HEK293T (cell line): ENCODE measurements at regions not wholly inside any gene's neighbourhood (a gene's known extent, or its start where the extent isn't known, plus 50 kb on each side); places are given as distances from the start of the nearest gene placed in this dataset.

Experiments
- CTCF ChIA-PET: fragments of 350-600 bp; formaldehyde crosslinking; extraction: SDS; loops from one replicate; lab custom pipeline; 2021; ENCODE audit warnings: antibody characterized with exemption, inconsistent platforms; lab: Yijun Ruan, JAX
- POLR2A ChIA-PET: fragments of 350-600 bp; formaldehyde crosslinking; extraction: SDS; loops from one replicate; lab custom pipeline; 2020; ENCODE audit warnings: antibody characterized with exemption, inconsistent platforms; lab: Yijun Ruan, JAX
- DNase-seq: peaks from one replicate; pipeline ENCODE4 v3.0.0; 2012; ENCODE audit warnings: mixed read lengths; ENCODE audit errors: extremely low spot score
- ARNT ChIP-seq: fragments of 450-650 bp; IDR thresholded peaks from 2 replicates; pipeline ENCODE4 v1.6.1; 2017; ENCODE audit warnings: mild to moderate bottlenecking
- BHLHE40 ChIP-seq: fragments of 450-650 bp; IDR thresholded peaks from 2 replicates; pipeline ENCODE4 v1.6.1; 2016; ENCODE audit warnings: mild to moderate bottlenecking, moderate library complexity, borderline replicate concordance
- CTBP1 ChIP-seq: fragments of 450-650 bp; IDR thresholded peaks from 2 replicates; pipeline ENCODE4 v1.6.1; 2016; ENCODE audit warnings: borderline replicate concordance
- ELF4 ChIP-seq: fragments of 450-650 bp; IDR thresholded peaks from 2 replicates; pipeline ENCODE4 v1.6.1; 2017; ENCODE audit warnings: antibody characterized with exemption
- FOXA1 ChIP-seq: fragments of 450-650 bp; IDR thresholded peaks from 2 replicates; pipeline ENCODE4 v1.6.1; 2016; ENCODE audit warnings: mild to moderate bottlenecking
- FOXK2 ChIP-seq: fragments of 450-650 bp; IDR thresholded peaks from 2 replicates; pipeline ENCODE4 v1.6.1; 2016; ENCODE audit warnings: mild to moderate bottlenecking
- FOXM1 ChIP-seq: fragments of 450-650 bp; IDR thresholded peaks from 2 replicates; pipeline ENCODE4 v1.6.1; 2017; ENCODE audit warnings: mild to moderate bottlenecking, borderline replicate concordance
- HDGF ChIP-seq: fragments of 450-650 bp; IDR thresholded peaks from 2 replicates; pipeline ENCODE4 v1.6.1; 2017; ENCODE audit warnings: antibody characterized with exemption, borderline replicate concordance
- L3MBTL2 ChIP-seq: fragments of 450-650 bp; conservative IDR thresholded peaks from 2 replicates; pipeline ENCODE4 v1.6.1; 2016; ENCODE audit warnings: mild to moderate bottlenecking
- LEF1 ChIP-seq: fragments of 450-650 bp; IDR thresholded peaks from 2 replicates; pipeline ENCODE4 v1.6.1; 2017; ENCODE audit warnings: mild to moderate bottlenecking, borderline replicate concordance
- NFRKB ChIP-seq: fragments of 450-650 bp; IDR thresholded peaks from 2 replicates; pipeline ENCODE4 v1.6.1; 2016; ENCODE audit warnings: mild to moderate bottlenecking, moderate library complexity
- PKNOX1 ChIP-seq: fragments of 450-650 bp; IDR thresholded peaks from 2 replicates; pipeline ENCODE4 v1.6.1; 2016
- SP1 ChIP-seq: fragments of 450-650 bp; IDR thresholded peaks from 2 replicates; pipeline ENCODE4 v1.6.1; 2017
- SUZ12 ChIP-seq: fragments of 450-650 bp; IDR thresholded peaks from 2 replicates; pipeline ENCODE4 v1.6.1; 2016; ENCODE audit warnings: mild to moderate bottlenecking
- TARDBP ChIP-seq: fragments of 450-650 bp; IDR thresholded peaks from 2 replicates; pipeline ENCODE4 v1.6.1; 2016
- ZNF384 ChIP-seq: fragments of 450-650 bp; IDR thresholded peaks from 2 replicates; pipeline ENCODE4 v1.6.1; 2016

- TF ChIP-seq HDGF = no peak
- TF ChIP-seq L3MBTL2 = no peak
- TF ChIP-seq FOXM1 = no peak
- ChIA-PET CTCF (no interaction called here), POLR2A (no interaction called here)
- no peak for DNase-seq
These were observed 354.1 kb upstream of the SLC30A5 start for GRCh38 chr5:68739752-68740151.

- no peak for TF ChIP-seq CTBP1
- no peak for TF ChIP-seq FOXA1
- TF ChIP-seq ELF4 = no peak
- no peak for TF ChIP-seq HDGF
- TF ChIP-seq BHLHE40 = no peak
- TF ChIP-seq L3MBTL2 = no peak
- no peak for TF ChIP-seq PKNOX1
- TF ChIP-seq ARNT = no peak
- no peak for TF ChIP-seq TARDBP
- no peak for TF ChIP-seq FOXM1
- no peak for TF ChIP-seq NFRKB
- no peak for TF ChIP-seq SUZ12
- TF ChIP-seq ZNF384 = no peak
- no peak for TF ChIP-seq LEF1
- CTCF ChIA-PET = no interaction called here
- POLR2A ChIA-PET = no interaction called here
- no peak for DNase-seq
These were observed 353.4 kb upstream of the SLC30A5 start for GRCh38 chr5:68740226-68740910.

GRCh38 chr5:68744206-68744605, 349.6 kb upstream of the SLC30A5 start:
- ChIA-PET CTCF (no interaction called here), POLR2A (no interaction called here)
- DNase-seq = no peak
- TF ChIP-seq CTBP1 (no peak), ZNF384 (no peak), HDGF (no peak), L3MBTL2 (no peak), FOXK2 (no peak), SUZ12 (no peak)

- ChIA-PET CTCF (no interaction called here), POLR2A (no interaction called here)
- DNase-seq = no peak
- TF ChIP-seq CTBP1 = no peak
- no peak for TF ChIP-seq SUZ12
- TF ChIP-seq L3MBTL2 = no peak
- no peak for TF ChIP-seq FOXA1
- TF ChIP-seq FOXM1 = no peak
- TF ChIP-seq ZNF384 = no peak
- TF ChIP-seq PKNOX1 = no peak
- no peak for TF ChIP-seq HDGF
- no peak for TF ChIP-seq NFRKB
- no peak for TF ChIP-seq LEF1
- no peak for TF ChIP-seq ARNT
- TF ChIP-seq BHLHE40 = no peak
- no peak for TF ChIP-seq TARDBP
- TF ChIP-seq ELF4 = no peak
- TF ChIP-seq SP1 = no peak
- TF ChIP-seq FOXK2 = no peak
These were observed 348.4 kb upstream of the SLC30A5 start for GRCh38 chr5:68745448-68745847.

GRCh38 chr5:68746220-68746619, 347.6 kb upstream of the SLC30A5 start:
- DNase-seq = no peak
- ChIA-PET POLR2A (no interaction called here), CTCF (interaction anchor here (1.7 kb wide), 1 partner anchor 460 kb away, joined by 4 read pairs; no protein-coding TSS in a partner anchor)
- TF ChIP-seq PKNOX1 (no peak), L3MBTL2 (no peak), FOXA1 (no peak), ZNF384 (no peak), FOXM1 (no peak), SUZ12 (no peak), CTBP1 (no peak), HDGF (no peak), LEF1 (no peak), BHLHE40 (no peak), ELF4 (no peak), TARDBP (no peak), SP1 (no peak), NFRKB (no peak), FOXK2 (no peak), ARNT (no peak)

GRCh38 chr5:68746643-68747420, 347.0 kb upstream of the SLC30A5 start:
- ChIA-PET POLR2A (no interaction called here), CTCF (interaction anchor here (1.7 kb wide), 1 partner anchor 461 kb away, joined by 4 read pairs; no protein-coding TSS in a partner anchor)
- no peak for DNase-seq
- no peak for TF ChIP-seq FOXA1
- TF ChIP-seq CTBP1 = no peak
- no peak for TF ChIP-seq HDGF
- TF ChIP-seq TARDBP = no peak
- no peak for TF ChIP-seq PKNOX1
- TF ChIP-seq FOXM1 = no peak
- TF ChIP-seq ARNT = no peak
